H1 (cell line): ENCODE measurements at regions not wholly inside any gene's neighbourhood (a gene's known extent, or its start where the extent isn't known, plus 50 kb on each side); places are given as distances from the start of the nearest gene placed in this dataset.

Experiments used
- EZH2 ChIP-seq: fragments of 200-600 bp; sonication (generic); IDR thresholded peaks from 2 replicates; pipeline ENCODE4 v1.7.1; 2012; ENCODE audit warnings: low read depth, mild to moderate bottlenecking, moderate library complexity, low read length, inconsistent platforms; ENCODE audit not compliant: severe bottlenecking

- TF ChIP-seq EZH2, result no peak
Measured at GRCh38 chr18:32553640-32554365, 83.1 kb upstream of the GAREM1 start (continued).
